ENCODE measurements at regions not wholly inside any gene's neighbourhood (a gene's known extent, or its start where the extent isn't known, plus 50 kb on each side); places are given as distances from the start of the nearest gene placed in this dataset.

GRCh38 chr19:31013384-31014020 lies 335.7 kb downstream of the TSHZ3 start:
- H3K4me3 ChIP-seq (ENCODE audit: low read depth, low read length), result no peak overlapping the region
- no peak for TF ChIP-seq CTCF (conservative IDR thresholded peaks at IDR 0.05; ENCODE audit: low read depth, low read length)
- no peak for DNase-seq (ENCODE audit: low read depth)

GRCh38 chr19:31002518-31003244 lies 346.6 kb downstream of the TSHZ3 start:
- no peak for TF ChIP-seq CTCF (conservative IDR thresholded peaks at IDR 0.05; ENCODE audit: low read depth, low read length)

GRCh38 chr19:31001991-31002390 lies 347.2 kb downstream of the TSHZ3 start:
- DNase-seq (ENCODE audit: low read depth), result no peak

More at GRCh38 chr19:31002518-31003244, 346.6 kb downstream of the TSHZ3 start:
- no peak overlapping the region for H3K4me3 ChIP-seq (ENCODE audit: low read depth, low read length)
- no peak for DNase-seq (ENCODE audit: low read depth)

GRCh38 chr19:31000913-31001312 lies 348.3 kb downstream of the TSHZ3 start:
- no peak for DNase-seq (ENCODE audit: low read depth)
- no peak for TF ChIP-seq CTCF (conservative IDR thresholded peaks at IDR 0.05; ENCODE audit: low read depth, low read length)
- no peak overlapping the region for H3K4me3 ChIP-seq (ENCODE audit: low read depth, low read length)

More at GRCh38 chr19:31001991-31002390, 347.2 kb downstream of the TSHZ3 start:
- no peak overlapping the region for H3K4me3 ChIP-seq (ENCODE audit: low read depth, low read length)
- TF ChIP-seq CTCF (conservative IDR thresholded peaks at IDR 0.05; ENCODE audit: low read depth, low read length), result no peak

GRCh38 chr19:30999726-31000125 lies 349.5 kb downstream of the TSHZ3 start:
- H3K4me3 ChIP-seq (ENCODE audit: low read depth, low read length), result no peak overlapping the region
- no peak for DNase-seq (ENCODE audit: low read depth)
- TF ChIP-seq CTCF (conservative IDR thresholded peaks at IDR 0.05; ENCODE audit: low read depth, low read length), result no peak

- TF ChIP-seq CTCF (conservative IDR thresholded peaks at IDR 0.05; ENCODE audit: low read depth, low read length), result no peak
- DNase-seq (ENCODE audit: low read depth), result no peak
- H3K4me3 ChIP-seq (ENCODE audit: low read depth, low read length), result no peak overlapping the region
Observed at GRCh38 chr19:30997222-30997621, 352.0 kb downstream of the TSHZ3 start.

GRCh38 chr19:30978639-30979038 lies 370.6 kb downstream of the TSHZ3 start:
- TF ChIP-seq CTCF (conservative IDR thresholded peaks at IDR 0.05; ENCODE audit: low read depth, low read length), result no peak
- no peak for DNase-seq (ENCODE audit: low read depth)
- H3K4me3 ChIP-seq (ENCODE audit: low read depth, low read length), result no peak overlapping the region

Measured in choroid plexus epithelial cell (primary cell).